DND-41 (cell line): ENCODE measurements at regions not wholly inside any gene's neighbourhood (a gene's known extent, or its start where the extent isn't known, plus 50 kb on each side); places are given as distances from the start of the nearest gene placed in this dataset.
A peak's percentile ranks its signal among the peaks of the same experiment; 100 is the strongest.

ENCODE experiments used
- ATAC-seq: fragments of 200-7000 bp; cut with Tn5 transposase; 3 replicates; pipeline ENCODE4 v1.9.1; 2021; ENCODE audit warnings: low read depth; ENCODE audit not compliant: insufficient read depth
- DNase-seq: peaks from one replicate; pipeline ENCODE4 v3.0.0-alpha.2; 2020
- H2AFZ ChIP-seq: 2 replicates; pipeline ENCODE4 v1.6.0; 2012; ENCODE audit warnings: low read depth, low read length
- H3K27ac ChIP-seq: 2 replicates; pipeline ENCODE4 v1.5.1; 2012; ENCODE audit warnings: low read length, inconsistent platforms
- H3K27me3 ChIP-seq: fragments of 200-600 bp; sonication (generic); 2 replicates; pipeline ENCODE4 v1.6.0; 2012; ENCODE audit warnings: low read length, mild to moderate bottlenecking, inconsistent platforms; ENCODE audit not compliant: insufficient read depth, poor library complexity
- H3K36me3 ChIP-seq: 2 replicates; pipeline ENCODE4 v1.5.1; 2012; ENCODE audit warnings: low read length, inconsistent platforms; ENCODE audit not compliant: insufficient read depth
- H3K4me1 ChIP-seq: 2 replicates; pipeline ENCODE4 v1.5.1; 2012; ENCODE audit warnings: mild to moderate bottlenecking, low read length; ENCODE audit not compliant: insufficient read depth
- H3K4me2 ChIP-seq: 2 replicates; pipeline ENCODE4 v1.6.0; 2012; ENCODE audit warnings: mild to moderate bottlenecking, moderate library complexity, low read length, inconsistent platforms; ENCODE audit not compliant: insufficient read depth
- H3K4me3 ChIP-seq, 2 experiments: fragments of 200-600 bp in 1 of 2; shearing (Covaris generic) in 1 of 2; 2 replicates each; pipeline ENCODE4 v1.5.1; 2012 to 2016; ENCODE audit warnings: inconsistent platforms in 2 of 2, low read length in 2 of 2, mild to moderate bottlenecking in 2 of 2, low read depth in 1 of 2, moderate library complexity in 1 of 2
- H3K79me2 ChIP-seq: 2 replicates; pipeline ENCODE4 v1.6.0; 2012; ENCODE audit warnings: low read length, inconsistent platforms; ENCODE audit not compliant: insufficient read depth
- H3K9ac ChIP-seq: 2 replicates; pipeline ENCODE4 v1.6.0; 2012; ENCODE audit warnings: low read depth, mild to moderate bottlenecking, inconsistent platforms, low read length, moderate library complexity
- H3K9me3 ChIP-seq: 2 replicates; pipeline ENCODE4 v1.5.1; 2012; ENCODE audit warnings: low read length, moderate library complexity, mild to moderate bottlenecking, inconsistent platforms; ENCODE audit not compliant: insufficient read depth, severe bottlenecking
- H4K20me1 ChIP-seq: 2 replicates; pipeline ENCODE4 v1.6.0; 2012; ENCODE audit warnings: low read length; ENCODE audit not compliant: insufficient read depth
- EZH2 ChIP-seq: IDR thresholded peaks from 3 replicates; pipeline ENCODE4 v1.6.1; 2012; ENCODE audit warnings: borderline replicate concordance, low read depth, mild to moderate bottlenecking, moderate library complexity, low read length, inconsistent platforms; ENCODE audit not compliant: severe bottlenecking
- TF ChIP-seq, protein P1 (sequence below): IDR thresholded peaks from 2 replicates; pipeline ENCODE4 v1.5.1; 2012; ENCODE audit warnings: borderline replicate concordance, low read length, moderate library complexity, mild to moderate bottlenecking; ENCODE audit not compliant: poor library complexity, severe bottlenecking; ENCODE audit errors: extremely low read depth

DNA sequence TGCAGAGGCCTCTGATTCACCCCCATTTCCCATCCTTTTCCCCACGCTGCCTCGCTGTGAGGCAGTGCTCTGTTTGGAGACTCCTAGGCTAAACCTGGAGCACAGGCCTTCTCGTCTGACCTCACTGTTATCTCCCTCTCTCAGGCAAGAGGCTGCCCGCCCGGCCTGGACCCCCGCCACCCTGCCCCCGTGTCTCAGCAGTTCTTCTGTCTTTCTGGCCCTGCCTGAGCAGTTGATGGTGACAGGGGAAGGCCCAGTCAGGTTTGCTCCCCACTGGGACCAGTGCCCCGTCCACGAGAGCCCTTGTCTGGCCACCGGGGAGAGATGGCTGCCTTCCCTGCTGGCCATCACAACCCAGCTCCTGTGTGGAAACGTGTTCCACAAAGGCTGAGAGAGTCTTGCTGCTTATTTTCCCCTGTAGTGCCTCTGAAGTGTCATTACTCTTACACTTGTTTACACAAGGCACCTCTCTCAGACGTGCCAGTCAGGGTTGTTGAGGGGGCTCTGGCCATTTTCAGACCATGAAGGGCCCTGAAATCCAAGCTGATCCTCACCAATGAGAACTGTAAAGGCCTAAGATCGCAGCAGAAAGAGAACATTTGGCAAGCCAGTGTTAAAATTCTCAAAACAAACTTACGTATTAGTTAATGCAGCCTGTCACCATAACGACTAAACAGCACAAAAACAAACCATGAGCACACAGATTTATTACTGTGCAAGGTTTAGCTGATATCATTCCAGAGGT lies 210.9 kb downstream of the NDUFA10 start:
- no peaks in the 10 kb centered on the region for H3K4me1 ChIP-seq
- H3K27ac ChIP-seq, result no peak overlapping the region
- no peak for TF ChIP-seq EZH2
- TF ChIP-seq, protein P1, sequence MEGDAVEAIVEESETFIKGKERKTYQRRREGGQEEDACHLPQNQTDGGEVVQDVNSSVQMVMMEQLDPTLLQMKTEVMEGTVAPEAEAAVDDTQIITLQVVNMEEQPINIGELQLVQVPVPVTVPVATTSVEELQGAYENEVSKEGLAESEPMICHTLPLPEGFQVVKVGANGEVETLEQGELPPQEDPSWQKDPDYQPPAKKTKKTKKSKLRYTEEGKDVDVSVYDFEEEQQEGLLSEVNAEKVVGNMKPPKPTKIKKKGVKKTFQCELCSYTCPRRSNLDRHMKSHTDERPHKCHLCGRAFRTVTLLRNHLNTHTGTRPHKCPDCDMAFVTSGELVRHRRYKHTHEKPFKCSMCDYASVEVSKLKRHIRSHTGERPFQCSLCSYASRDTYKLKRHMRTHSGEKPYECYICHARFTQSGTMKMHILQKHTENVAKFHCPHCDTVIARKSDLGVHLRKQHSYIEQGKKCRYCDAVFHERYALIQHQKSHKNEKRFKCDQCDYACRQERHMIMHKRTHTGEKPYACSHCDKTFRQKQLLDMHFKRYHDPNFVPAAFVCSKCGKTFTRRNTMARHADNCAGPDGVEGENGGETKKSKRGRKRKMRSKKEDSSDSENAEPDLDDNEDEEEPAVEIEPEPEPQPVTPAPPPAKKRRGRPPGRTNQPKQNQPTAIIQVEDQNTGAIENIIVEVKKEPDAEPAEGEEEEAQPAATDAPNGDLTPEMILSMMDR, result no peak
- no peak for DNase-seq
- no peak overlapping the region for H3K9ac ChIP-seq
- no peak overlapping the region for H3K4me2 ChIP-seq
- H4K20me1 ChIP-seq, result no peaks in the 10 kb centered on the region
- no peaks in the 10 kb centered on the region for H3K36me3 ChIP-seq
- H2AFZ ChIP-seq, result no peak overlapping the region
- no peaks in the 10 kb centered on the region for H3K27me3 ChIP-seq
- H3K79me2 ChIP-seq, result no peaks in the 10 kb centered on the region
- no peaks in the 10 kb centered on the region for H3K9me3 ChIP-seq
- no peak for ATAC-seq
- no peak overlapping the region for H3K4me3 ChIP-seq

GRCh38 chr2:239813261-239814115 lies 211.7 kb downstream of the NDUFA10 start:
- Histone ChIP-seq H3K4me1 (no peaks in the 10 kb centered on the region), H2AFZ (no peak overlapping the region), H3K27ac (no peak overlapping the region), H3K4me3 (no peak overlapping the region), H3K9ac (no peak overlapping the region), H3K9me3 (no peaks in the 10 kb centered on the region), H3K36me3 (no peaks in the 10 kb centered on the region), H3K4me2 (no peak overlapping the region), H4K20me1 (no peaks in the 10 kb centered on the region), H3K79me2 (no peaks in the 10 kb centered on the region), H3K27me3 (no peaks in the 10 kb centered on the region)
- TF ChIP-seq, protein P1, result no peak
- TF ChIP-seq EZH2, result no peak
- DNase-seq, result peak; percentile 26
- ATAC-seq, result peak; percentile 31; the same call in 1 of the 3 replicates

DNA sequence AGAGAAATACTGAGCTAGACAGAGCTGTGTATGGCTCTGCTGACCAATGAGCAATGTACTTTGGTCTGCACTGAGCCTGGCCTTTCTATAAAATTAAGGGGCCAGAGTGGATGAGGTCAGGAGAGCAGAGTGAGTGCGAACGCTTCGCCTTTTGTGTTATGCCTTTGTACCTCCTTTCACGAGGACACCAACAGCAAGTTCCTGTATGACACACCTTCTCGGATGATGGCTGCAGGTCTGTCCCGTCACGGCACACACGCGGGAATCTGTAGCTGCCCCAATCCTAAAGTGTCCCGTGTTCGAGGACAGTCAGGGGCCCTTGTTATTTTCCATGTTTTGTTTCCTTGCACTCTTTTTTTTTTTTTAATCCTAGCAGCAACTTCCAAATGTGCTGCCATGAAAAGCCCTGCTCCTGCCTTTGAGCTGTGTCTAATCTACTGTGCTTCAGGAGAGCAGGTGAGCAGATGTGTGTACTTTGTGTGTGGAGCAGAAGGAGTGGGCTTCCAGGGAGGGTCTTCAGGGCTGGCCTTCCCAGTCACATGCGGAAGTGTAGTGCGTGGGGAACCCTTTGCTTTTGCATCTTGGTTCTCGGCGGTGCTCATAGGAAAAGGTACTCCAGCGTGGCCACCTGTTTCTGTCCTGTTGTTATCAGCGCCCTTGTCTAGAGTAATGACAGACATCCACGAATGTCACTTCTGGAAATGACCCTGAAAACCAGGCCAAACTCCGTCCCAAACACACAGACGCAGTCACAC lies 213.2 kb downstream of the NDUFA10 start:
- no peak for ATAC-seq
- H4K20me1 ChIP-seq, result no peaks in the 10 kb centered on the region
- H3K4me1 ChIP-seq, result no peaks in the 10 kb centered on the region
- H3K36me3 ChIP-seq, result no peaks in the 10 kb centered on the region
- H3K9me3 ChIP-seq, result no peaks in the 10 kb centered on the region
- H2AFZ ChIP-seq, result no peak overlapping the region
- no peak overlapping the region for H3K9ac ChIP-seq
- no peak overlapping the region for H3K27ac ChIP-seq
- no peak overlapping the region for H3K4me3 ChIP-seq
- H3K79me2 ChIP-seq, result no peaks in the 10 kb centered on the region
- TF ChIP-seq EZH2, result no peak
- TF ChIP-seq, protein P1, result no peak
- H3K4me2 ChIP-seq, result no peak overlapping the region
- DNase-seq, result no peak
- H3K27me3 ChIP-seq, result no peaks in the 10 kb centered on the region
